Heart right ventricle (tissue), 16 donors: ENCODE measurements at regions not wholly inside any gene's neighbourhood (a gene's known extent, or its start where the extent isn't known, plus 50 kb on each side); places are given as distances from the start of the nearest gene placed in this dataset.

Experiments used
- ATAC-seq, 8 donors: fragments of 200-7000 bp; cut with Tn5 transposase; one replicate each; pipeline ENCODE4 v1.9.1; 2020; ENCODE audit warnings: mild to moderate bottlenecking in 8 of 8, moderate library complexity in 8 of 8, moderate number of reproducible peaks in 1 of 8
- DNase-seq, 2 donors: peaks; one replicate each; pipeline ENCODE4 v3.0.0-alpha.2; 2020
- H3K27ac ChIP-seq, 10 donors: fragments of 200-600 bp; sonication (generic) in 2 of 10; one replicate each; pipeline versions ENCODE4 v1.5.0 to v1.8.0; 2020 to 2022; ENCODE audit warnings: mild to moderate bottlenecking in 3 of 10
- H3K27me3 ChIP-seq, 7 donors: fragments of 200-600 bp; one replicate each; pipeline ENCODE4 v1.8.0; 2021 to 2022; ENCODE audit warnings: mild to moderate bottlenecking in 2 of 7
- H3K36me3 ChIP-seq, 9 donors: fragments of 200-600 bp; sonication (generic) in 1 of 9; one replicate each; pipeline versions ENCODE4 v1.5.0 to v1.8.0; 2020 to 2022; ENCODE audit warnings: mild to moderate bottlenecking in 2 of 9
- H3K4me1 ChIP-seq, 9 donors: fragments of 200-600 bp; sonication (generic) in 1 of 9; one replicate each; pipeline versions ENCODE4 v1.5.0 to v1.8.0; 2020 to 2022; ENCODE audit warnings: mild to moderate bottlenecking in 4 of 9
- H3K4me3 ChIP-seq, 10 donors: fragments of 200-600 bp; sonication (generic) in 2 of 10; one replicate each; pipeline versions ENCODE4 v1.5.0 to v1.8.0; 2020 to 2022; ENCODE audit warnings: mild to moderate bottlenecking in 7 of 10, moderate library complexity in 2 of 10
- H3K9me3 ChIP-seq, 11 donors: fragments of 200-600 bp in 10 of 11; sonication (generic) in 2 of 11; one replicate each; pipeline versions ENCODE4 v1.5.0 to v1.8.0; 2013 to 2022; ENCODE audit warnings: mild to moderate bottlenecking in 2 of 11, control low read depth in 1 of 11, moderate library complexity in 1 of 11
- CTCF ChIP-seq, 9 donors: fragments of 200-600 bp; sonication (generic) in 2 of 9; IDR thresholded peaks; one replicate each; pipeline versions ENCODE4 v1.5.0 to v1.8.0; 2021 to 2022; ENCODE audit warnings: antibody characterized with exemption in 9 of 9, mild to moderate bottlenecking in 5 of 9, moderate library complexity in 1 of 9
- WGBS, 2 donors: extraction: QIAGEN DNeasy Blood & Tissue Kit; methylation state at CpG; one replicate each; pipeline ENCODE4 v1.1.7; 2013; ENCODE audit warnings: inconsistent platforms in 1 of 2; 5-methylcytosine and 5-hydroxymethylcytosine counted together
- intact Hi-C, 10 donors: fragments of 100-400 bp; cut with DNase I; formaldehyde crosslinking; loops; one replicate each; pipeline versions ENCODE4 v1.11.1 to v1.14.2; 2022
- donor health status: Arrhythmogenic right ventricular cardiomyopathy.
- donor health status: ischemic (EF 13 %, LVEDD 7.1; RV severe dilation, severe dysfunction).
- donor health status: healthy with polysubstance abuse.
- donor health status: DM: no; HTN: yes; CAD: no.
- donor health status: DM: no; HTN: no; CAD: no.
- donor health status: ischemic (EF 25% LVEDD 6.9; RV normal size, moderate dysfunction).
- donor health status: ischemic (EF 25% LVEDD 5.7; RV mildly dilated, moderate dysfunction).
- donor health status: healthy.
- donor health status: DM: yes; HTN: yes; CAD: no.
- donor health status: Ischemic cardiomyopathy.
- donor health status: ischemic (EF 35%, LVEDD 5.7; RV mildly dilated, moderate dysfunction).
- donor health status: nonischemic (EF 11% LVEDD 7.7; RV severe dilation, severe dysfunction).
- donor health status: DM: yes; HTN: yes; CAD: no.
- donor health status: PGD.
- donor health status: ischemic (EF 29% LVEDD 5.4; RV normal size, mild dysfunction).
- donor health status: nonischemic (EF 23%, LVEDD 6.1; RV moderate dilation, normal function).

DNA sequence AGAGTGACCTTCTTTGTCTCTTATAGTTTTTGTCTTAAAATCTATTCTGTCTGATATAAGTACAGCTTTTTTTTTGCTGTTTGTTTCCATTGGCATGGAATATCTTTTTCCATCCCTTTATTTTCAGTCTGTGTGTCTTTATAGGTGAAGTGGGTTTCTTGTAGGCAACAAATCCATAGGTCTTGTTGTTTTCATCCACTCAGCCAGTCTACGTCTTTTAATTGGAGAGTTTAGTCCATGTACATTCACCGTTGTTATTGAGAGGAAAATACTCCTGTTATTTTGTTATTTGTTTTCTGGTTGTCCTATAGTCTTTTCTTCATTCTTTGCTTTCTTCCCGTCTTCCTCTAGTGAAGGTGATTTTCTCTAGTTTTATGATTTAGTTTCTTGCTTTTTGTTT is 115.9 kb downstream of the IFI44 start:
- Histone ChIP-seq H3K9me3 (peaks cover 0 to 16% (median 0%) of the 10 kb centered on the region in 11 donors), H3K4me3 (no peak overlapping the region), H3K27me3 (peaks cover 0 to 2% (median 0%) of the 10 kb centered on the region in 7 donors), H3K27ac (no peak overlapping the region), H3K4me1 (no peaks in the 10 kb centered on the region), H3K36me3 (no peaks in the 10 kb centered on the region)
- DNase-seq (no peak), ATAC-seq (no peak)
- intact Hi-C loops: no loop called here
- no peak for TF ChIP-seq CTCF (IDR thresholded peaks at IDR 0.05)
- 83 to 89% methylated on average over 3 of the region's 3 CpGs for WGBS, 2 donors

DNA sequence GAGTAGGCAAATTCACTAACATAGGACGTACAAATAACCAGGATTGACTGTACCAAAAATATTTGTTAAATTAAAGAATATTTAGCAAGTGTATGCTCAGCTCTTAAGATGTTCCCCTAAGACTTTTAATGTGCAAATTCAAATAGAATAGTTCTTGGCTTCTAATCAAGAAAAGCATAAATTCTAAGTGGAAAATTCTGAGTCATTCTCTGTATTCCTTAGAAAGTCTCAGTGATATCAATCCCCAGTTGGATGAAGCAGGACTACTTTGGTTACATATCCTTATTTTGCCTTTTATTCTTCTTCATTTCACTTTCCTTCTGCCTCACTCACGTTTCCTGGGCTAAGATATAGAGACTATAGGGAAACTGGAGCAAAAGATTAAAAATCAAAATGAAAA is 130.2 kb downstream of the IFI44 start:
- Histone ChIP-seq H3K27me3 (no peaks in the 10 kb centered on the region), H3K36me3 (no peaks in the 10 kb centered on the region), H3K4me3 (no peak overlapping the region), H3K9me3 (no peaks in the 10 kb centered on the region), H3K4me1 (no peaks in the 10 kb centered on the region), H3K27ac (no peak overlapping the region)
- 44 to 46% methylated on average over 2 of the region's 2 CpGs for WGBS, 2 donors
- DNase-seq: no peak
- ATAC-seq: no peak
- intact Hi-C loops: no loop called here
- no peak for TF ChIP-seq CTCF (IDR thresholded peaks at IDR 0.05)

DNA sequence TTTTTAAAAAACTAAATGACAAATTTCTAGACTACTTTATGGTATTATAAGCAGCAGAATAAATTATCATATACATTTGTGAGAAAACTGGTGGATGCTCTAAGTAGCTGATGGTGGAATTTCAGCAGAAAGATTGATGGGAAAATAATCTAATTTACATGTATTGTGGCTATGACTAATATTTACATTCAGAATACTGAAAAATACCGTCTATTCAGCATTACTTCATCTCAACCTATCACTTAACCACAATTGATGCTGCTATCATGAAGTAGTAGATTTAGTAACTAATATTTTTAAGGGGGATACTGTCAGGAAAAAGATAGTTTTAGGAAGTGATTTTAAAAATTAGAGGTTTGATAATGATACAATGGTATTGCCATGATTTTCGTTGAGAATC is 137.9 kb downstream of the IFI44 start:
- no peak for TF ChIP-seq CTCF (IDR thresholded peaks at IDR 0.05)
- H3K27me3 ChIP-seq: no peaks in the 10 kb centered on the region
- 54 to 63% methylated on average over 2 of the region's 2 CpGs for WGBS, 2 donors
- H3K9me3 ChIP-seq: peaks cover 0 to 10% (median 0%) of the 10 kb centered on the region in 11 donors
- ATAC-seq (no peak), DNase-seq (no peak)
- H3K4me3 ChIP-seq: no peak overlapping the region
- H3K4me1 ChIP-seq: no peaks in the 10 kb centered on the region
- intact Hi-C loops: no loop called here
- H3K27ac ChIP-seq: no peak overlapping the region
- H3K36me3 ChIP-seq: no peaks in the 10 kb centered on the region

DNA sequence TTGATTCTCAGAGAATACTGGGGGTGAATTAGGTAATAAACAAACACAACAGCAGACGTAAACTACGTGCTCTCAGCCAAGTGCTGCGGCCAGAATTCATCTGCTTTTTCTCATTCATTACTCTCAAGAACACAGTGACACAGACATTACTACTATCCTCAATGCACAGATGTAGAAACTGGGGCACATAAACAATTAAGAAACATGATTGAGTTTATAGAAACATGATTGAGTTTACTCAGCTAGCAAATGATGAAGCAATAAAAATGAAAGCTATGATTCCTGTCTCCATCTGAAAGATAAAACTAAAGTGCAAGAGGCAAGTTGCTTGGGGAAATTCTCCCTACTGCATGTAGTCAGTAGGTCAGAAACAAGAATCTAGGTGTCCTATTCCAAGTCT is 140.5 kb downstream of the IFI44 start:
- no peaks in the 10 kb centered on the region for H3K27me3 ChIP-seq
- no peak overlapping the region for H3K27ac ChIP-seq
- no peak for ATAC-seq
- no peaks in the 10 kb centered on the region for H3K36me3 ChIP-seq
- peaks cover 0 to 14% (median 0%) of the 10 kb centered on the region in 11 donors for H3K9me3 ChIP-seq
- intact Hi-C loops: no loop called here
- no peak for DNase-seq
- H3K4me1 ChIP-seq: no peaks in the 10 kb centered on the region
- no peak for TF ChIP-seq CTCF (IDR thresholded peaks at IDR 0.05)
- 80 to 88% methylated on average over 3 of the region's 3 CpGs for WGBS, 2 donors
- no peak overlapping the region for H3K4me3 ChIP-seq

DNA sequence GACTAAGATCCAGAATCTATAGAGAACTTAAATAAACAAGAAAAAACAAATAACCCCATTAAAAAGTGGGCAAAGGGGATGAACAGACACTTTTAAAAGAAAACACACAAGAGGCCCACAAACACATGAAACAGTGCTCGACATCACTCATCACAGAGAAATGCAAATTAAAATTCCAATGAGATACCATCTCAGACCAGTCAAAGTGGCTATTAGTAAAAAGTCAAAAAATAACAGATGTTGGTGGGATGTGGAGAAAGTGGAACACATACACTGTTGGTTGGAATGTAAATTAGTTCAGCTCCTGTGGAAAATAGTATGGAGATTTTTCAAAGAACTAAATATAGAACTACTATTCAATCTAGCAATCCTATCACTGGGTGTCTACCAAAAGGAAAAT is 143.1 kb downstream of the IFI44 start:
- no peaks in the 10 kb centered on the region for H3K36me3 ChIP-seq
- H3K9me3 ChIP-seq: peaks cover 0 to 14% (median 0%) of the 10 kb centered on the region in 11 donors
- no peaks in the 10 kb centered on the region for H3K4me1 ChIP-seq
- WGBS, 2 donors: 81 to 84% methylated on average over 1 of the region's 1 CpG
- DNase-seq (no peak), ATAC-seq (no peak)
- no peak for TF ChIP-seq CTCF (IDR thresholded peaks at IDR 0.05)
- H3K4me3 ChIP-seq: no peak overlapping the region
- H3K27me3 ChIP-seq: no peaks in the 10 kb centered on the region
- H3K27ac ChIP-seq: no peak overlapping the region
- intact Hi-C loops: no loop called here
